SK-N-DZ (cell line): ENCODE measurements at regions not wholly inside any gene's neighbourhood (a gene's known extent, or its start where the extent isn't known, plus 50 kb on each side); places are given as distances from the start of the nearest gene placed in this dataset.
"Not testable (repeated sequence)": the region's sequence is repeated elsewhere in the genome, so short reads cannot be mapped to it uniquely, and the experiment has no call there.

ENCODE experiments used
- DNase-seq: peaks from one replicate; pipeline ENCODE4 v3.0.0-alpha.2; 2015; ENCODE audit warnings: low spot score

GRCh38 chr1:57590978-57591377 lies 167.1 kb upstream of the DAB1 start:
- no peak for DNase-seq

DNA sequence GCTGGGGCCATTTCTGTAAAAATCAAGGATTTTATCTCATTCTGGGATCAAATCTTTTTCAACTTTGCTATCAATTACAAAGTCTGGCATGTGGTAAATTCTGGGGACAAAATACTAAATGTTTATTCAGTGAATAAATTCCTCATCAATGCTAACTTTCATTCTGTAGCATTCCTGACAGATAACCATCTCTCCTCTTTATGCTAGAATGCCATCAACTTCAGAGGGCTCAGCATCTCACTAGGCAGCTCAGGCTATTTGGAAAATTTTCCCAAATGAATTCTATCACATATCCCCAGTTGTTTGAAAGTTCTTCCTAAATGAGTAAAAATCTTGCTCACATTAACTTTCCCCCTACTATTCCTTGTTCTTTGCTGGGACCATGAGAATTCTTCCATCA lies 163.0 kb upstream of the DAB1 start:
- no peak for DNase-seq

DNA sequence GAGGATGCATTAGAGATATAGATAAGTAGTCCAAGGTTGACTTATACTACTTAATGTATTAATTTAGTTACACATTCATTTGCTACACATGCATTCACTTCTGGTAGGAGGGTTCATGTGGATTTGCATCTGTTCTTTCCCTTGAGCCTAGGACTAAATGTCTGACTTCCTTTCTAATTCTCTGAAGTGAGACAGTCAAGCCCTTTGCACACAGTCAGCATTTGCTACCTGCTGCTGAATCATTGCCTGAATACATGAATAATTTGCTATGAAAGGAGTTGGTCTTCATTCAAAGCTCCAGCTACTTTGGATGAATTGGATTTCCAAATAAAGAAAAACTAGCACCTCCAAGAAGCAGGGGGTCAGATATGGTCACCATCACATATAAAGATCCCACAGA lies 154.8 kb upstream of the DAB1 start:
- DNase-seq = no peak

DNA sequence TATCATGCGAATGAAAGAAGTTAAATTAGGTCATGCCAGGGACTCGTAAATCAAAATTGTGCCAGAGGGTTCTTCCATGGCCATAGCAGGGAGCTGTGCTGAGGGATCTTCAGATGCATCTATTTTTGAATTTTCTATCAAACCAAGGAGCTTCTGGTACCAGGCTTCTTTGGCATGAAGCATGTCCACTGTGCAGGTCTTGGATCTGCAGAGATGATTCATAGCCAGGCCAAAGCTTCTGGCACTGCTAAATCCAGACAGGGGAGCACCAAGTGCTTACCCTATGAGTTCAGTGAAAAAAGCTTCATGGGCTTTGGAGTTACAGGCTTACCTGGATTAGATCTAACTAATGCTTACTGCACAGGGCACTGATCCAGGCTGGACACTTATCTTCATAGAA lies 154.2 kb upstream of the DAB1 start:
- DNase-seq = no peak

DNA sequence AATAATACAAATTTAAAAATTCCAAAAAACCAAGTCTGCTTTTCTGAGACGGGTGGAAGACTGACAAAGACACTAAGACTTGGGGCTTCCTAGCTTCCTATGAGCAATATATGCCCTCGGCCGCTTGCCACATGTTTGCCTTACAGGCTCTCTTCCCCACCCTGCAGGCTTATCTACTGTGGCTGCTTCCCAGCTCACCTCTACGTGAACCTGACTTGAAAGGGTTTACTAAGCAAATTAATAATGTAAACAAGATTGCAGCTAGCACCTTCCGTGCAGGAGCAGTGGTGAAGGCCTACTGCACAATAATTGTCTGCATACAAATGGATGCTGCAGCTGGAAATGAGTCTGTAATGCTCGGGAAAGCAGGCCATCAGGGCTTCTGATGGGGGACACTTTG lies 152.9 kb upstream of the DAB1 start:
- DNase-seq = no peak

- no peak for DNase-seq
Observed at GRCh38 chr1:57572016-57572415, 148.2 kb upstream of the DAB1 start.

- not testable (repeated sequence) for DNase-seq
Observed at GRCh38 chr1:57558066-57558465, 134.2 kb upstream of the DAB1 start.

GRCh38 chr1:57553666-57554065 lies 129.8 kb upstream of the DAB1 start:
- no peak for DNase-seq

DNA sequence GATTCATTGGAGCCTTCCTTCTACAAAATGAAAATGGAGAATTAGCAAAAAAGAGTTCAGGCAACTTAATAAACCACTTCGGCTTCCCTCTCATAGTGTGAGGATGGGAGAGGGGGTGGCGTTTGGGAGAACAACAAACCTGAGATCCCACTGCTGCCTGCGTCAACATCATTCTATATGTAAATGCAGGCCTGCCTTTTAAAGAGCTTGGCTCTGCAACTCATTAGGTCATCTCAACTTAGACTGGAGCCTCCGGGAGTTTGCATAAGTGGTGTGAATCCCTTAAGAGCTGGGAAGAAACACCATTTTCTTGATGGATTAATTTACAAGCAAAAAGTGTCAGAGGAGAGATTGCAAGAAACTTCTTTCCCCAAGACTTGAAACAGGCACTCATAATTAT lies 127.6 kb upstream of the DAB1 start:
- DNase-seq = no peak

- no peak for DNase-seq
Observed at GRCh38 chr1:57550092-57550491, 126.2 kb upstream of the DAB1 start.

- no peak for DNase-seq
Observed at GRCh38 chr1:57549300-57549699, 125.4 kb upstream of the DAB1 start.

DNA sequence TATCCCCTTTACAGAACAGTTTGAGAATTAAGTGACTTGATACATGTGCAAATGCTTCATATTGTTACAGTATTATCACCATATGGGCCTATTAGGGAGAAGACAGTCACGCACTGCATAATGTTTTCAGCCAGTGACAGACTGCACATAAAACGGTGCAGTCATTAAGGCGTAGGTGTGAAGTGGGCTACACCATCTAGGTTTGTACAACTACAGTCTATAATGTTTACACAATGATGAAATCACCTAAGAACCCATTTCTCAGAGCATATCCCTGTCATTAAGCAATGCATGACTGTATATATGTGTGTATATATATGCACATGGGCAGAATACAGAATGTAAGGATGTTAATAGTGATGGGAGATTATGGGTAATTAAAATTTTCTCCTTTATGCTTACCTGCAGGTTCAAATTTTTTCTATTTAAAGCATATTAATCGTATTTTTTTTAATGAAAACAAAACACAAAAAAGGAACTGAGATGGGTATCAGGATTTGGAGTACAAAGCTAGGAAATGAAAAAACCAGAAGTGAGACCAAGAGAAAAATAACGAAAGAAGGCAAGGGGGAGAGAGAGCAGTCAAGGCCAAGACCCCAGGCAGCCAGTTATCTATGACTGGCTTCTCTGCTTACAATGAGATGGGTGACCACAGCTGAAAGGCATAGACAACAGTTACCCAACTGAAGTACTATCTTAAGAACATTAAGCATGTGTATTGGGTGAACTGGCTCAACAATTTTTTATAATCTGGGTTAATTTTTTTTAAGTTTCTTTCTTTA lies 122.9 kb upstream of the DAB1 start:
- no peak for DNase-seq

DNA sequence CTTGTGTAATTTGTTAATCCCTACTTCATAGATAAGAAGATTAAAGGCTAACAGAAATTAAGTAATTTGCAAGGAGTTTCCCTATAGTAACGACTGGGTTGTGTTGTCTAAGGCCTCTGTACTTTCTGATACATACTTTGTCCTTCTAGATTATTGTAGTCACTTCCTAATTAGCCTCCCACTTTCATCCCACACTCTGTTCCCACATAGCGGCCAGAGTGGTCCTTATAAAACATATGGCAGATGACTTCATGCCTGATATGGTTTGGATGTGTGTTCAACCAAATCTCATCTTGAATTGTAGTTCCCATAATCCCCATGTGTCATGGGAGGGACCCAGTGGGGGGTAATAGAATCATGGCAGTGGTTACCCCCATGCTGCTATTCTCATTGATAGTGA lies 120.5 kb upstream of the DAB1 start:
- DNase-seq = no peak

GRCh38 chr1:57536749-57537423 lies 113.0 kb upstream of the DAB1 start:
- DNase-seq = no peak

GRCh38 chr1:57532299-57532698 lies 108.4 kb upstream of the DAB1 start:
- DNase-seq = no peak

DNA sequence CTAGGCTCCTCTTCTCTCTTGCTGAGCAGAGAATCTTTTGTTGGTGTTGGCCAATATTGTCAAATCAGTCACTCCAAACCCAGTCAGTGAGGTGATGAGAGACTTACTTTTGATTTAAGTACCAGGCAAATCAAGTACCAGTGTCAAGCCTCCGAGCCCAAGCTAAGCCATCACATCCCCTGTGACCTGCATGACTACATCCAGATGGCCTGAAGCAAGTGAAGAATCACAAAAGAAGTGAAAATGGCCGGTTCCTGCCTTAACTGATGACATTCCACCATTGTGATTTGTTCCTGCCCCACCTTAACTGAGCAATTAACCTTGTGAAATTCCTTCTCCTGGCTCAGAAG lies 107.0 kb upstream of the DAB1 start:
- DNase-seq = not testable (repeated sequence)

- no peak for DNase-seq
Observed at GRCh38 chr1:57530206-57530910, 106.5 kb upstream of the DAB1 start.

DNA sequence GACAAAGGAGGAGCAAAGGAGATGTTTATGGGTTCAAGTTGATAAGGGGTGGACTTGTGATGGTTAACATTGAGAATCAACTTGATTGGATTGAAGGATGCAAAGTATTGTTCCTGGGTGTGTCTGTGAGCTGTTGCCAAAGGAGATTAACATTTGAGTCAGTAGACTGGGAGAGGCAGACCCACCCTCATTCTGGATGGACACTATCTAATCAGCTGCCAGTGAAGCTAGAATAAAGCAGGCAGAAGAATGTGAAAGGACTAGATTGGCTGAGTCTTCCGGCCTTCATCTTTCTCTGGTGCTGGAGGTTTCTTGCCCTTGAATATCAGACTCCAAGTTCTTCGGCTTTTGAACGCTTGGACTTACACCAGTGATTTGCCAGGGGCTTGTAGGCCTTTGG lies 98.7 kb upstream of the DAB1 start:
- no peak for DNase-seq

DNA sequence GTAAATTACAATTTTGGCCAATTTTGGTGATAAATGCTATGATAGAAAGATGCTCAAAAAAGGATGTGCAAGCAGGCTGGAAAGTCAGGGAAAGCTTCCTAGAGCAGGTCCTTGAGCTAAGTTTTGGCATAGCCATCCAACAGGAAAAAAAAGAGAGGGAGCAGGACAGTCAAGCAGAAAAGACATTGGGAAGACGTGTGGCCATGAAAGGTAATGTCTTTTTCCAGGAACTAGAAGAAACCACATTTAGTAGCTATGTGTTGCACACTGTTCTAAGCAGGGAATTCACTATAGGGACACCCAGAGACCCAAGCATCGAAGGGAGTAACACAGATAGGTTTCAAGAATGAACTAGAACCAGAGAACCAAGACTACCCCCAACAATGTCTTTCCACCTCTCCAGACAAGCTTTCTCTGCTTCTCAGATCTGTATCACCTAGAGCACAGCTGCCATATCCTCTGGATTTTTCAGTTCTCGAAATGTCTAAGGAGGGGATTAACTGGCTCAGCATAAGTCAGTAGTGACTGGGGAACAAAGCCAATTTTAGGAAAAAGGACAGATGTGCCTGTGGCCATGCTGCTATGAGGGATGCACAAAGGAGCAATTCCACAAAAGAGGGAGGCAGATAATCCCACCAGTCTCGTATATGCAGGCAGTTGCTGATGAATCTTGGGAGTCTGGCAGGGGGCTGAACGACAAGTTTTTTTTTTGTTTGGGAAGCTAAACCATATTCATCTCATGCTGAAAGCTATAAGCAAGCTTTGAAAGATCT lies 97.1 kb upstream of the DAB1 start:
- DNase-seq = no peak

DNA sequence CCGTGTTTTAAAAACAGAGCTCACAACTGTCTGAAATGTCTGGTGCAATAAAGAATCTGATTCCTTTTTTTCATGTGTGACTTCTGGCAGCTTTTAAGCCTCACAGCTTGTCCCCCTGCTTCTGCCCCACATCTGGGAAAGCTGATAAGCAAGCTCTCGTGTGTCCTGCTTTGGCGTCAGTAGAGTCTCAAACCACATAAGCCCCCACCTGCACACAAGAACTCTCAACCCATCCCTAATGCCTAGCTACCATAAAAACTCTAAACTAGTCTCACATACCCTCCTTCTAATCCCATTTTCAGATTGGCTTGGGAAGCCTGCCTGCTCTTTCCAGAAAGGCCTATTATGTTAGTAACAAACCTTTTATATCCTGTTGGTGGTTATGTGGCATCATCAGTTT lies 94.6 kb upstream of the DAB1 start:
- DNase-seq = no peak

DNA sequence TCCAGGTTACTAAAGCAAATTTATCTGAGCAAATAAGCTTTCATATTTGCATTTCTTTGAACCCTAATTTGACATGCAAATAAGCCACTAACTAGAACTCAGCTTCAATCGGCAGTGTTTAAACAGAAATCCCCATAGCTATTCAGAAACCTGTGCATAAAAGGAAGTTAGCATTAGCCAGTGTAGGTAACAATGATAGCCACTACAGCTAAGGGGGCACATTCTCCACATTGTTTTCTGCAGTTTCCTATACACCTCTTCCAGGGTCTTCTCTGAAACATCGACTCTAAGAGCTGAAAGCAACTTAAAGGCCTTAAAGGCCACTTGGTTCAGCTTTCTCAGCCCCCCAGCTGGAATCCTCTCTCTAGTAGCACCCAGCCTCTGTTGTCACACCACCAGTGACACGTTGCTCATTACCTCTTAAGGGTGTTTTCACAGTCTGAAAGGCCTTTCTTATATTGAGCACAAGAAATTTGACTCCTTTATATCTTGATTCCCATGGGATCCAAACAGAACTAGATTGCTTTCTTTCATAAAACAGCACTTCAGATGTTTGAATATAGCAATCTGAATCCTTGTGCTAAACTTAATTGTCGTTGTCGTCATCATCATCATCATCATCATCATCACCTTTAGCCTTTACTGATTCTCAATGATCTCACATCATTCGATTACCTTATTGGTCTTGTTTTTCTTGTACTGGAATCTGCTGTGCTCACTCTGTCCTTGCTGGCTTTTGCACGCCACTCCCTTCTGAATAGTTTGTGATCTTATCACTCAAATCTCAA lies 93.9 kb upstream of the DAB1 start:
- no peak for DNase-seq
